Keratinocyte (primary cell): ENCODE measurements at regions not wholly inside any gene's neighbourhood (a gene's known extent, or its start where the extent isn't known, plus 50 kb on each side); places are given as distances from the start of the nearest gene placed in this dataset.

ENCODE experiments used
- EZH2 ChIP-seq: IDR thresholded peaks from one replicate; pipeline ENCODE4 v1.6.1; 2012; ENCODE audit warnings: inconsistent platforms, mild to moderate bottlenecking, low read length, moderate library complexity
- TF ChIP-seq, protein P1 (sequence below), 3 experiments: IDR thresholded peaks in 1 of 3; conservative IDR thresholded peaks in 1 of 3; optimal IDR thresholded peaks in 1 of 3; 2 replicates in 2 of 3; 3 replicates in 1 of 3; pipeline versions ENCODE3 to v1.5.1; 2011; ENCODE audit warnings: low read length in 3 of 3, mild to moderate bottlenecking in 3 of 3, moderate library complexity in 2 of 3, control low read depth in 1 of 3, inconsistent platforms in 1 of 3; ENCODE audit not compliant: insufficient read depth in 2 of 3; ENCODE audit errors: extremely low read depth in 1 of 3

DNA sequence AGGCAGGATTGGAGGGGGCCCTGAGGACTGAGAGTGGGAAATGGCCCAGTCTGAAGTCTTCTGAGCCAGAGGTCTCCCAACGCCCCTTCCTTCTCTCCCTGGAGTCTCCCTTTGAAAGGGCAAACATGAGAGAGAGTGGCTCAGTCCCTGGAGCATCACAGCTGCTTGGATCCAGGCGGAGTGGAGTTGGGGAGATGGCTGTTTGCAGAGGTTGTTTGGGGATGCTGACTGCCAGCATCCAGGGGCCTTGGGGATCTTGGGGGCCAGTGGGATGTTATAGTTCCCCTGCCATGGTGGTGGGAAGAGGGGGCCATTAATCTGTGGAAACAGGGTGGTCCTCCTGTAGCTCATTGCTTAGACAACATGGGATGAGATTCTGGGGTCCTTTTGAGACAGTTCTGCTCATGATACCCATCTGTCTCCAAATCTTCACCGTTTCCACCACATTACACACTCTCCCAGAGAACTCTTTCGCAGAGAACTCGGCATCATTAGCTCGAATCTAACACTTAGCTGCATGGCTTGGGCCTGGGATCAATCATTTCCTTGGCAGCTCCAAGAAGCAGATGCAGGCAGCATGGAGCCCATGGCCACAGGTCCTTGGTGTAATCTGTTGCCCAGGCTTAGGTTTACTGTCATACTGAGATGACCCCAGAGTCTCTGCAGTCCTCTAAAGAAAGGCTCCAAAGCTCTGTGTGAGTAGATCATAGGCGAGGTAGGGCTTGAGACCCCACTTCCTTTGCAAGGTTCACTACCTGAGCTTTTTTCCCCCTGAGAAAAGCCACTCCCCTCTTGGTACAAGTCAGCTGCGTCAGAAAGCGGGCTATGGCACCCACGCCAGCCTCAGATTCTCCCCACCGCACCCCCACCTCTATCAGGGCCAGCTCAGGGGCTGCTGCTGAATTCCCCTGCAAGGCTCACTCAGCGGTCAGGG is 54.4 kb upstream of the SH3PXD2B start:
- TF ChIP-seq, protein P1, sequence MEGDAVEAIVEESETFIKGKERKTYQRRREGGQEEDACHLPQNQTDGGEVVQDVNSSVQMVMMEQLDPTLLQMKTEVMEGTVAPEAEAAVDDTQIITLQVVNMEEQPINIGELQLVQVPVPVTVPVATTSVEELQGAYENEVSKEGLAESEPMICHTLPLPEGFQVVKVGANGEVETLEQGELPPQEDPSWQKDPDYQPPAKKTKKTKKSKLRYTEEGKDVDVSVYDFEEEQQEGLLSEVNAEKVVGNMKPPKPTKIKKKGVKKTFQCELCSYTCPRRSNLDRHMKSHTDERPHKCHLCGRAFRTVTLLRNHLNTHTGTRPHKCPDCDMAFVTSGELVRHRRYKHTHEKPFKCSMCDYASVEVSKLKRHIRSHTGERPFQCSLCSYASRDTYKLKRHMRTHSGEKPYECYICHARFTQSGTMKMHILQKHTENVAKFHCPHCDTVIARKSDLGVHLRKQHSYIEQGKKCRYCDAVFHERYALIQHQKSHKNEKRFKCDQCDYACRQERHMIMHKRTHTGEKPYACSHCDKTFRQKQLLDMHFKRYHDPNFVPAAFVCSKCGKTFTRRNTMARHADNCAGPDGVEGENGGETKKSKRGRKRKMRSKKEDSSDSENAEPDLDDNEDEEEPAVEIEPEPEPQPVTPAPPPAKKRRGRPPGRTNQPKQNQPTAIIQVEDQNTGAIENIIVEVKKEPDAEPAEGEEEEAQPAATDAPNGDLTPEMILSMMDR (optimal IDR thresholded peaks at IDR 0.05 in 1 of 3, IDR thresholded peaks at IDR 0.05 in 1 of 3, conservative IDR thresholded peaks at IDR 0.05 in 1 of 3; ENCODE audit: extremely low read depth in 1 of 3, insufficient read depth in 2 of 3, low read length in 3 of 3): no peak
- TF ChIP-seq EZH2: no peak
